ENCODE measurements at regions not wholly inside any gene's neighbourhood (a gene's known extent, or its start where the extent isn't known, plus 50 kb on each side); places are given as distances from the start of the nearest gene placed in this dataset.
"Not testable (repeated sequence)": the region's sequence is repeated elsewhere in the genome, so short reads cannot be mapped to it uniquely, and the experiment has no call there.

- TF ChIP-seq EP300 (IDR thresholded peaks at IDR 0.05) = no peak
- TF ChIP-seq CTCF (IDR thresholded peaks at IDR 0.05) = no peak
- TF ChIP-seq POLR2AphosphoS5 (IDR thresholded peaks at IDR 0.05) = no peak
- H3K27ac ChIP-seq = no peak overlapping the region
- DNase-seq (ENCODE audit: low spot score in 2 of 2) = no peak
- H3K4me1 ChIP-seq = no peaks in the 10 kb centered on the region
- 86% methylated on average over 4 of the region's 4 CpGs for WGBS
- H3K4me3 ChIP-seq = no peak overlapping the region
- H3K36me3 ChIP-seq = no peaks in the 10 kb centered on the region
- no peaks in the 10 kb centered on the region for H3K27me3 ChIP-seq
- no peaks in the 10 kb centered on the region for H3K9me3 ChIP-seq
These were observed 364.2 kb upstream of the CNTN3 start for GRCh38 chr3:74978684-74979083.

GRCh38 chr3:74985028-74985904 lies 370.8 kb upstream of the CNTN3 start:
- not testable (repeated sequence) for H3K27ac ChIP-seq; H3K4me3 ChIP-seq; H3K36me3 ChIP-seq; DNase-seq (ENCODE audit: low spot score in 2 of 2); H3K9me3 ChIP-seq; H3K4me1 ChIP-seq; H3K27me3 ChIP-seq
- WGBS = 91% methylated on average over 15 of the region's 34 CpGs

- no peaks in the 10 kb centered on the region for H3K27me3 ChIP-seq
- TF ChIP-seq POLR2AphosphoS5 (IDR thresholded peaks at IDR 0.05) (no peak), CTCF (IDR thresholded peaks at IDR 0.05) (no peak), POLR2A (IDR thresholded peaks at IDR 0.05) (no peak)
- H3K4me1 ChIP-seq = no peaks in the 10 kb centered on the region
- H3K36me3 ChIP-seq = no peaks in the 10 kb centered on the region
- 67% methylated on average over 3 of the region's 3 CpGs for WGBS
- no peak overlapping the region for H3K27ac ChIP-seq
- no peaks in the 10 kb centered on the region for H3K9me3 ChIP-seq
- H3K4me3 ChIP-seq = no peak overlapping the region
- no peak for DNase-seq (ENCODE audit: low spot score in 2 of 2)
These were observed 373.6 kb upstream of the CNTN3 start for GRCh38 chr3:74988095-74988494.

- Histone ChIP-seq H3K27ac (no peak overlapping the region), H3K27me3 (no peaks in the 10 kb centered on the region), H3K4me1 (no peaks in the 10 kb centered on the region), H3K4me3 (no peak overlapping the region), H3K9me3 (no peaks in the 10 kb centered on the region), H3K36me3 (no peaks in the 10 kb centered on the region)
- no peak for DNase-seq (ENCODE audit: low spot score in 2 of 2)
- TF ChIP-seq POLR2AphosphoS5 (IDR thresholded peaks at IDR 0.05) (no peak), CTCF (IDR thresholded peaks at IDR 0.05) (no peak), POLR2A (IDR thresholded peaks at IDR 0.05) (no peak), EP300 (IDR thresholded peaks at IDR 0.05) (no peak)
These were observed 378.4 kb upstream of the CNTN3 start for GRCh38 chr3:74992898-74993297.

GRCh38 chr3:75001330-75001729 lies 386.9 kb upstream of the CNTN3 start:
- Histone ChIP-seq H3K9me3 (no peaks in the 10 kb centered on the region), H3K36me3 (no peaks in the 10 kb centered on the region), H3K4me1 (no peaks in the 10 kb centered on the region), H3K4me3 (no peak overlapping the region), H3K27me3 (no peaks in the 10 kb centered on the region), H3K27ac (no peak overlapping the region)
- 13% methylated on average over 1 of the region's 1 CpG for WGBS
- TF ChIP-seq EP300 (IDR thresholded peaks at IDR 0.05) (no peak), POLR2A (IDR thresholded peaks at IDR 0.05) (no peak), CTCF (IDR thresholded peaks at IDR 0.05) (no peak), POLR2AphosphoS5 (IDR thresholded peaks at IDR 0.05) (no peak)
- no peak for DNase-seq (ENCODE audit: low spot score in 2 of 2)

Measured in suprapubic skin (tissue), 4 donors.